GM19372 (cell line): ENCODE measurements at regions not wholly inside any gene's neighbourhood (a gene's known extent, or its start where the extent isn't known, plus 50 kb on each side); places are given as distances from the start of the nearest gene placed in this dataset.

Experiments
- ATAC-seq: cut with Tn5 transposase; IDR thresholded peaks from one replicate; pipeline ENCODE4 v1.9.1; 2021; ENCODE audit warnings: mild to moderate bottlenecking, low read depth, moderate library complexity; ENCODE audit not compliant: unreplicated experiment

DNA sequence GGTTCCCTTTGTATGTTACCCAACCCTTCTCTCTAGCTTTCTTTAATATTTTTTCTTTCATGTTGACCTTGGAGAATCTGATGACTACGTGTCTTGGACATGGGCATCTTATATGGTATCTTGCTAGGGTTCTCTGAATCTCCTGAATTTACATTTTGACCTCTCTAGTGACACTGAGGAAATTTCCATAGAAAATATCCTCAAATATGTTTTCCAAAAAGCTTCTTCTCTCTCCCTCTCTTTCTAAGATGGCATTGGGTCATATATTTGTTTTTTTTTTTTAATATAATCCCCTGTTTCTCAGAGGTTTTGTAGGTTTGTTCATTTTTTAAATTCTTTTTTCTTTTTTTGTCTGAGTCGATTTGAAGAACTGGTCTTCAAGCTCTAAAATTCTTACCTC is 184.0 kb upstream of the TMC3 start:
- ATAC-seq, result no peak

DNA sequence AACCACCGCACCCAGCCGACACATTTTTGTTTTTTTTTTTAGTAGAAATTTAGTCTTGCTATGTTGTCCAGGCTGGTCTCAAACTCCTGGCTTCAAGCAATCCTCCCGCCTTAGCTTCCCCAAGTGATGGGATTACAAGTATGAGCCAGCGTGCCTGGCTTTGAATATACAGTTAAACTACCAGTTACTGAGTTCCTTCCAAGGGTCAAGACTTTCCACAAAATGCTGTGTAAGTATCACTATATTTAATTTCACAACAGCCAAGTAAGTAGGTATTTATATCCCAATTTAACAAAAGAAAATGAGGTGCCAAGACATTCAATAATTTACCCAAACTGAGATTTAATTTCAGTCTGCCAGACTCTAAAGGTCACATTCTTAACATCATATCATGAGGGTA is 181.3 kb upstream of the TMC3 start:
- no peak for ATAC-seq

DNA sequence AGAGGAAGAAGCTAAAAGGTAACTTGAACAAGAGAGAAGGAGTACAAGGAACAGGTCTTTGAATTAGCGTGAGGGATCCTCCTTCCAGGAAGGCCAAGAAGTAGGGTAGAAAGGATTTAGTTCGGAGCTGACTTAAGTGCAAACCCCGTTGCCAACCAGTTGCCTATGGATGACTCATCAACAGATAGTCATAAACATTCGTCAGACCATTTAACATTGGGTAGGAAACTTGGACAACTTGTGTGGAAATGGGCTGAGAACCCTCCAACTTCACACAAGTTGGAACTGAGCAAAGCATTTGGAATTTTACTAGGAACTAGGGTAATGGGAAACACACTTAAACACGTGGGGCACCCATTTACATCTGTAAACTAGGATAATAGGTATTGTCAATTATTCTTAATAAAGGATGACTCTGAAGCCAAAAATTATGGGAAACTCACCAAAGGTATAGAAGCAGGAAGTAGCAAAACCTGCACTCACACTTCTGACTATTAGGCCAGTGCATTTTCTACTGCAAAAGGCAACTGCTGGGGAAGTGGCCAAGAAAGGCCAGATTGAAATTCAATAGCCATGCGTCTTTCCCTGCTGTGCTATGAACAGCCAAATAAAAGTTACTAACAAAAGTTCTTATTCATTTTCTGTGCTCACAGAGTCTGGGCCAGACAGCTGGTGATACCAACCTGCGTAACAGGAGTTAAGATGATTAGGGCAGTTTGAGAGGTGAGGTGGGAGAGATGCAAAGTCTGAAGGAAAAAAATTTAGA is 174.5 kb upstream of the TMC3 start:
- ATAC-seq, result no peak

DNA sequence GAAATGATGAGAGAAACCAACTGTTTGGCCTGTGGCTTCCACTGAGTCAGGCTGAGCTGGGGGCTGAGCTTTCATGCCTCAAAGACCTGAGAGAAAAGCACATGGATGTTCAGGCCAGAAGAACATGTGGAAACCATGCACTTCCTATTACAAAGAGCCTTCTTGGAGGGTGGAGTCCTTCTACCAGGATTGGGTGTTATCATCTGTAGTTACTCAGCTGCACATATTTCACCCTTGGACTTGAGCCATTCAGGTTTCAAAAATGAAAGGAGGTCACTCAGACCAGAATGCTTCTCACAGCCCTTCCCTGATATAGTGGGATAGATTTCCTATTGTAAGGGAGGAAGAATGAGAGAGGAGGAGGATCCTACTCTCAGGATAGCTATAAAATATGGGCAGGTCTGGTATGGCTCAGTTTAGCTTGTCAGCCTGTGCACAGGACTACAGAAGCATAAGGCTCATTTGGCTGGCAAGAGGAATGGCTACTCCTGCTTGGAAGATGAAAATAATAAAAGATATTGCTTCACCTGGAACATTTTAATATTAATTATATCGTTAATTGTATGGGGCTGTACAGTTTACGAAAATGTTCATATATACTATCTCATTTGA is 173.6 kb upstream of the TMC3 start:
- no peak for ATAC-seq

DNA sequence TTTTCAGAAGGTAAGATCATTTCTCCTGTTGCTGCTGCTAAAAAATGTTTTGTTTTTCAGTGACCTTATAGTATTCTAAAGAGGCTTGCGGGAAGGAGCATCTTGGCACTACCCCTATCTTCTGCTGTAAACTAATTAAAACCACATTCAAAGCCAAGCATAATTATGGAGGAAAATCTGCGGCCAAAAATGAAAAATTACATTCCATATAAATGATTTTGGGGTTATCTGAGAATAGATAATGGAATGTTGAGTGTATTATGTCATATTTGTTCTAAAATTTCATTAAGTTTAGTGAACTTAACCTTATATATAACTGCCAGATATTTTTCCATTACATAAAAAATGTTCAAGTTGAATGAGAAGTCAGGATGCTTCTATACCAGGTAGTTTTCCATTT is 170.4 kb upstream of the TMC3 start:
- ATAC-seq, result no peak

DNA sequence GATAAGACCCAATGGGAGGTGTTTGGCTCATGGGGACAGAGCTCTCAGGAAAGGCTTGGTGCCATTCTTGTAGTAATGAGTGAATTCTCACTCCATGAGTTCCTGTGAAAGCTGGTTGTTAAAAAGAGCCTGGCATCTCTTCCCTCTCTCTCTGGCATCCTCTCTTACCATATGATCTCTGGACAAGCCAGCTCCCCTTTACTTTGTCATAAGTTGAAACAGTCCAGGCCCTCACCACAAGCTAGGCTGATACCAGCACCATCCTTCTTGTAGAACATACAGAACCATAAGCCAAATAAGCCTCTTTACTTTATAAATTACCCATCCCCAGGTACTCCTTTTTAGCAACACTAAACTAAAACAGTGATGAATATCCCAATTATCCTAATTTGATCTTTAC is 166.9 kb upstream of the TMC3 start:
- ATAC-seq, result no peak

DNA sequence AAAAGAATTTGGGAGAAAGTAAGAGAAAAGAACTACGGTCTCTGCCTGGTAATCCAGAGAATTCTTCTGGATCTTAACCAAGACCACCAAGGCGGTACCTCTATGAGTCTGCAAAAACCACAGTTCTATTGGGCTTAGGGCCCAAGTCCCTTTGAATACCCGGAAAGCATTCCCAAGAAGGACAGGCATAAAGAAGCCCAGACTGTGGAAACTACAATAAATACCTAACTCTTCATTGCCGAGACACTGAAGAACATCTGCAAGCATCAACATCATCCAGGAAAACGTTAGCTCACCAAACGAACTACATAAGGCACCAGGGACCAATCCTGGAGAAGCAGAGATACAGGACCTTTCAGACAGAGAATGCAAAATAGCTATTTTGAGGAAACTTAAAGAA is 162.3 kb upstream of the TMC3 start:
- no peak for ATAC-seq

DNA sequence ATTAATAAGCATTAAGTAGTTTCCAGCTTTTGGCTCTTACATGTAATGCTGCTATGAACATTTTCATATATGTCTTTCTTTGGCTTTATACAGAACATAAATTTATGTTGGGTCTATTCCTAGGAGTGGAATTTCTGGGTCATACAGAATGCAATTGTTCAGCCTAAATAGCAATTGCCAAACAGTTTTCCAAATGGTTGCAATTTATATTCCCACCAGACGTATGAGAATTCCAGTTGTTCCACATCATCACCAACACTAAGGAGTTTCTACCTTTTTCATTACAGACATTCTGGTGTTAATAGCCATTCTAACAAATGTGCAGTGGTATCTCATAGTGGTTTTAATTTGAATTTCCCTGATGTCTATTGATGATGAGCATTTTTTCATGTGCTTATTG is 160.1 kb upstream of the TMC3 start:
- no peak for ATAC-seq

DNA sequence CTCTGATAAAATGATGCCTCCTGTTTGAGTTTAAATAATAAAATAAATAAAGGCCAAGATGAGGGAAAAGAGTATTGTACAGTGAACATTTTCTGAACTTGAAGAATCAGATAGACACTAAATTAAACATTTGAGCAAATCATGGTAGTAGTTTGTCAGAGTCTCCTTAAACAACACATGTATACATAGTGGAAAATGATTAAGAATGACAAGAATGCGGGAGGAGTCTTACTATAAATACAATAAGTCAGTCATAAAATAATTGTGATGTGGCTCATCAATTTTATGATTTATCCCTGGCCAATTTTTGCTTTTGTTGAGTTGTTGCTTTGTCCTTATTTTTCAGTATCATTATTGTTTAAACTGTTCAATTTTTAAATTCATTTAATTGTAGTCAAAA is 158.0 kb upstream of the TMC3 start:
- no peak for ATAC-seq

- ATAC-seq, result no peak
Observed at GRCh38 chr15:81531109-81531592, 157.1 kb upstream of the TMC3 start.

DNA sequence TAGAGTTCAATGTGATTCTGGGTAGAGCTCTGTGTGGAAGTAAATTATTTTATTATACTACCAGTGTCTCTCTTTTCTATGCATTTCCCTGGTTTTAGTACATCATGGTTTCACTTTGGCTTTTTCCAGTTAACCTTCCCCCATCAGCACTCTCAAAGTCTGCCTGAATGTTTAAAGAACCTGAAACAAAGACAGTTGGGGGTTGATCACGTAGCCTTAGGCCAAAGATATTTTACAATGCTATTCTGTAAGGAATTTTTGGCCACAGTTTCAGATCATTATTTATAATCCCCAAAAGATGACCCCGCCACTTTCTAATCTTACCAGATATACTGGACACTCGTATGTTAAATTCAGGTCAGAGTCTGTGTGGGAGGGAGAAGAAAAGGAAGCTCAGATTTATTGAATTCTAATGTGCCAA is 156.3 kb upstream of the TMC3 start:
- no peak for ATAC-seq

DNA sequence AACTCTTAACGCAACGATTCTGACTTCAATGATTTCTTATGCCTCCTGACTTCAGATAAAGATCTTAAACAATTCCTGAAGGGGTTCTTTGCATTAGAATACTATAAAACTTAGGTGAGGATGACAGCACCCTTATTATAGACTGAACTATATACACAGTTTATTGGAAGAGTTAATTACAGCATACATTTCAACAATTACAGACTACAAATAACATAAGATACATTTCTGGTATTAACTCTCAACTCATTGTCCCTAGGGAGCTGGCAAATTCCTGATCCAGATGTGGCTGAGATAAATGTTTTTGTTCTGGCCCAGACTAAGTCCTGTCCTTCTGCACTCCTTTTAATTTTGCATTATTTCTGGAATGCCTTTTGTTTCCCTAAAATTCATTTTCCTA is 155.5 kb upstream of the TMC3 start:
- no peak for ATAC-seq

DNA sequence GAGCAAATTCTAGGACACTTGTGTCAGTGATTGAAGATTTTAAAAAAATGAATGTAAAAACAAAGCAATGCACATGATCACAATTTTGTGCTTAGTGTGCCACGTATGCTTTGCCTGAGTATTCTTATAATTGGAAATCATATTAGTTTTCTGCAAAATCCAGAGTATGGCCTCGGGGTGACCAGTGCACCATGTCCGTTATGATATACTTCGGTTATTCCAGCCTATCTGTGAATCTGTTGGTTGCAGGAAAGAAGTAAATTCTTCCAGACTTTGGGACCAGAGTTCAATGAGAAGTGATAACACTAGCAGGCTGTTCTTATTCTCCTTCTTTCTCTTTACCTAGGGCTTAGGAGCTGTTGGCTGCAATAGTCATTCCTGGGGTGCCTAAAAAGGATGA is 152.0 kb upstream of the TMC3 start:
- no peak for ATAC-seq

DNA sequence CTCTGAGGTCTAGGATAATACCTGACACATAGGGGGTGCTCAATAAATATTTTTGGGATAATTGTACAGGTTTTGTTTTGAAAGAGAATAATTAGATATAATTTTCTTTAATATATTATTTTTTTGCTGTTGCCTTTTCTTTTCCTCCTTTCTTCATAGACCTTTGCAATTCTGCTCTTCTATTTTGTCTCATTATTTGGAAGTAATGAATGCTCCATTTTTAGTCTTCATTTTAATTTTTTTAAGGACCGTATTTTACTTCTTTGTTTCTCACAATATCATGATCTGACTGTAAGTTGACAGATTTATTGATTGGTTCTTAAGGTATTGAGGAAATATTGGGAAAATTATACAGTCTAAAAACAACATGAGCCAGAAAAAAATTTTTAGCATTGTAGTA is 150.5 kb upstream of the TMC3 start:
- no peak for ATAC-seq

- ATAC-seq, result no peak
Observed at GRCh38 chr15:81523867-81524266, 149.9 kb upstream of the TMC3 start.

DNA sequence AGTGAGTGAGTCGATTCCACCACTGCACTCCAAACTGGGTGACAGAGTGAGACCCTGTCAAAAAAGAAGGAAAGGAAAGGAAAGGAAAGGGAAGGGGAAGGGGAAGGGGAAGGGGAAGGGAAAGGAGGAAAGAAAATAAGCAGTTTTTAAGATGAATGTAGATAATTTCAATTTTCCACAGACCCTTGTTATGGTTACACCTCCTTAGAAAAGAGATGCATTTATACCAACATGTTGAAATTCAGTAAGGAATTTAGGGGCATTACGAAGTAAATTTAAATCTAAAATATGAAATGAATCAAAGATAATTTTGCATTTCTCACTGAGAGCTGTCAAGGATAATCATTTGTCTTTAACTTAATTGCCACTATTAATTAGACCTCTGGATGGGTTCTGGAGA is 146.5 kb upstream of the TMC3 start:
- no peak for ATAC-seq

- no peak for ATAC-seq
Observed at GRCh38 chr15:81516461-81516860, 142.4 kb upstream of the TMC3 start.

- no peak for ATAC-seq
Observed at GRCh38 chr15:81516012-81516411, 142.0 kb upstream of the TMC3 start.

GRCh38 chr15:81514725-81515124 is 140.7 kb upstream of the TMC3 start:
- no peak for ATAC-seq

DNA sequence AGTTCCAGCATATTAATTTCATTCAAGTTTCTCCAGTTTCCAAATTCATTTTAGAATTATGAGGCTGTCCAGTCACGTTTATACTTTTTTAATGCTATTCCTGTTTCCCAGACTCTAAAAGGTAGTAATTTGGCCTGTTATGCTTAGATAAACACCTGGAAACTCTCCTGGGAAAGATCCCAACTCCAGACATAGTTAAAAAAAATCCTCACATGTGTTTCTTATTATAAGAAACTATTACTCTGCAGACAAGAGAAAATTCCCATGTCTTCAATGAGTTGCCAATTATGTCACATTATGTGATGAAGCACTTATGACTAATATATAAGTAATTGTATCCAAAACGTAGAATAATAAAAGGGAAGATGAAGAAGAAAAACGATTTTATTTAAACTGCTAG is 137.1 kb upstream of the TMC3 start:
- ATAC-seq, result no peak

DNA sequence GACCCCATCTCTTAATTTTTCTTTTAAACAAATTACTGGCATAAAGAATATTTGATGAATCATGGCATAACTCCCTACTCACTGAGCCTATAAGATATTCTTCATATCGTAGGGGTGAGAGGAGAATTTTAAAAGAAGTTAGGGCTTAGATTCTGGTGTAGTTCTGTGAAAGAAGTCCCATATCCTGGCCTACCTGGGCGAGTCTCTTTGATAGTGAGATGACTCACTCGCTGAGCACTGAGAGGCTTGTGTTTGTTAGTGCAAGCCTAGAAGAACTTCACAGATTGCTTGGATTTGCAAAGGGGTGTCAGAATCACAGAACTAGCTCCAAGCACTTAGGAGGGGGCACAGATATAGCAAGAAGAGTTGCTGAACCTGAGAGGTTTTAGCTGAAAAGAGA is 133.8 kb upstream of the TMC3 start:
- no peak for ATAC-seq

DNA sequence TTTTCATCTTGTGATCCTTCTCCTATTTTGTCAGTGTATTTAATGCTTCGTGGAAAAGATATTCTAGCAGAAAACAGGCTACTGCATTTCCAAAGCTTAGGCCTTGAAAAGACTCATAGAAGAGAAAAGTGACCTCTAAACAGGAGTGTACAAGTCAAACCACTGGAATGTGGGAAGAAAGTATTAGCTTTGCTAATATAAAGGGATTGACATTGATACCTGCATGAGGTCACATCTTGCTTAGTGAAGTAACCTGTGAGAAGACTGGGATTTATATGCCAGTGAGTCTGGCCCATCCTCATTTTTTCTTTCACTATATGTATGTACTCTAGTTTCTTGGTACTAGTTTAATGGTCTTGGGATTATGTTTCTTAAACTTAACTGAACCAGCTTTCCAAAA is 132.9 kb upstream of the TMC3 start:
- ATAC-seq, result no peak
